ENCODE measurements at regions not wholly inside any gene's neighbourhood (a gene's known extent, or its start where the extent isn't known, plus 50 kb on each side); places are given as distances from the start of the nearest gene placed in this dataset.

- Histone ChIP-seq H3K36me3 (no peaks in the 10 kb centered on the region), H3K4me3 (ENCODE audit: low read depth in 1 of 2, low read length in 1 of 2) (no peak overlapping the region), H3K4me1 (ENCODE audit: control insufficient read depth in 1 of 2, insufficient read depth in 1 of 2, low read depth in 1 of 2, low read length in 1 of 2) (peaks cover 0 to under 1% of the 10 kb centered on the region in 2 experiments), H3K27me3 (no peaks in the 10 kb centered on the region), H3K27ac (no peak overlapping the region), H3K9me3 (no peaks in the 10 kb centered on the region)
- TF ChIP-seq CTCF (IDR thresholded peaks at IDR 0.05): no peak
These were observed 80.7 kb downstream of the TET3 start for GRCh38 chr2:74065456-74065855.

- Histone ChIP-seq H3K4me3 (ENCODE audit: low read depth in 1 of 2, low read length in 1 of 2) (no peak overlapping the region), H3K27ac (no peak overlapping the region), H3K4me1 (ENCODE audit: control insufficient read depth in 1 of 2, insufficient read depth in 1 of 2, low read depth in 1 of 2, low read length in 1 of 2) (peaks cover 11 to 12% of the 10 kb centered on the region in 2 experiments), H3K27me3 (no peaks in the 10 kb centered on the region), H3K36me3 (no peaks in the 10 kb centered on the region), H3K9me3 (no peaks in the 10 kb centered on the region)
- no peak for TF ChIP-seq CTCF (IDR thresholded peaks at IDR 0.05)
These were observed 81.1 kb downstream of the BOLA3 start for GRCh38 chr2:74066491-74067203.

GRCh38 chr2:74067221-74067747 is 80.4 kb downstream of the BOLA3 start:
- H3K4me1 ChIP-seq (ENCODE audit: control insufficient read depth in 1 of 2, insufficient read depth in 1 of 2, low read depth in 1 of 2, low read length in 1 of 2): peaks cover 17 to 19% of the 10 kb centered on the region in 2 experiments
- H3K4me3 ChIP-seq (ENCODE audit: low read depth in 1 of 2, low read length in 1 of 2): no peak overlapping the region
- TF ChIP-seq CTCF (IDR thresholded peaks at IDR 0.05): no peak
- H3K36me3 ChIP-seq: no peaks in the 10 kb centered on the region
- no peaks in the 10 kb centered on the region for H3K9me3 ChIP-seq
- no peaks in the 10 kb centered on the region for H3K27me3 ChIP-seq
- no peak overlapping the region for H3K27ac ChIP-seq

GRCh38 chr2:74070991-74071390 is 76.7 kb downstream of the BOLA3 start:
- Histone ChIP-seq H3K4me3 (ENCODE audit: low read depth in 1 of 2, low read length in 1 of 2) (no peak overlapping the region), H3K27ac (peak overlapping the region; percentile 72), H3K27me3 (no peaks in the 10 kb centered on the region), H3K4me1 (ENCODE audit: control insufficient read depth in 1 of 2, insufficient read depth in 1 of 2, low read depth in 1 of 2, low read length in 1 of 2) (peaks cover 28 to 31% of the 10 kb centered on the region in 2 experiments), H3K9me3 (no peaks in the 10 kb centered on the region), H3K36me3 (peaks cover 17% of the 10 kb centered on the region)
- TF ChIP-seq CTCF (IDR thresholded peaks at IDR 0.05): no peak

GRCh38 chr2:74071426-74071825 is 76.3 kb downstream of the BOLA3 start:
- Histone ChIP-seq H3K4me1 (ENCODE audit: control insufficient read depth in 1 of 2, insufficient read depth in 1 of 2, low read depth in 1 of 2, low read length in 1 of 2) (peaks cover 28 to 31% of the 10 kb centered on the region in 2 experiments), H3K4me3 (ENCODE audit: low read depth in 1 of 2, low read length in 1 of 2) (no peak overlapping the region), H3K27ac (peak overlapping the region; percentile 72), H3K9me3 (no peaks in the 10 kb centered on the region), H3K27me3 (no peaks in the 10 kb centered on the region), H3K36me3 (peaks cover 17% of the 10 kb centered on the region)
- no peak for TF ChIP-seq CTCF (IDR thresholded peaks at IDR 0.05)

Measured in neutrophil (primary cell).